ENCODE measurements at regions not wholly inside any gene's neighbourhood (a gene's known extent, or its start where the extent isn't known, plus 50 kb on each side); places are given as distances from the start of the nearest gene placed in this dataset.

DNA sequence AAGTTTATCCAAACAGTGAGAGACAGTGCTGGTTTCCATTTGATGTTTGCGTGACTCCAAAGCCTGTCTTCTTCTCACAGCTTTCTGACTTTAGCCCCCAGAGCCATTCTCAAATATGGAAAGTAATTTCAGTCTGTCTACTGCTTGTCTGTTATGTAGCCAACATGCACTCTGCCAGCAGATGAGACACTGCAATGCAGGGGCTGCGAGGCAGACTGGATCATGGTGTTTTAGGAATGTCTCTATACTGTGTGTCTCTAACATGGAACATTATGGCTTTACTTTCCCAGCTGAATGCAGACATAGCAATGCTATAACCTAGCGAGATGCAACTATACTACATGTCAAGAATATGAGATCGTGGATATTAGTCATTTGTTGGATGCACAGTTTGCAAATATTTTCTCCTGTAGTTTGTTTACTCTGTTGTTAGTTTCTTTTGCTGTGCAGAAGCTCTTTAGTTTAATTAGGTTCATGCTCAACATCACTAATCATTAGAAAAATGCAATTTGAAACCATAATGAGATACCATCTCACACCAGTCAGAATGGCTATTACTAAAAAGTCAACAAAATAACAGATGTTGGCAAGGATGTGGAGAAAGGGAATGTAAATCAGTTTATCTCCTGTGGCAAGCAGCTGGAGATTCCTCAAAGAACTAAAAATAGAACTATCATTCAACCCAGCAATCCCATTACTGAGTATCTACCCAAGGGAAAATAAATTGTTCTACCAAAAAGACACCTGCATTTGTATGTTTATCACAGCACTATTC is 235.8 kb upstream of the TMTC1 start:
- 45% methylated on average over 4 of the region's 4 CpGs for WGBS (ENCODE audit: low lambda C conversion rate, missing lambda C conversion rate)
- Histone ChIP-seq H3K4me3 (no peak overlapping the region), H3K27me3 (no peaks in the 10 kb centered on the region), H3K4me1 (ENCODE audit: insufficient read depth) (peaks cover 30% of the 10 kb centered on the region), H3K27ac (peak overlapping the region; percentile 10), H2AFZ (no peak overlapping the region), H3K4me2 (no peak overlapping the region), H3K79me2 (no peaks in the 10 kb centered on the region), H4K20me1 (ENCODE audit: insufficient read depth, poor library complexity, severe bottlenecking) (no peaks in the 10 kb centered on the region), H3K9me2 (replicated peaks; ENCODE audit: insufficient read depth) (no peaks in the 10 kb centered on the region), H3K36me3 (replicated peaks; ENCODE audit: insufficient read depth, low read depth) (no peaks in the 10 kb centered on the region), H3K9me3 (ENCODE audit: low read depth) (no peaks in the 10 kb centered on the region)
- no peak for DNase-seq (ENCODE audit: low spot score)
- TF ChIP-seq EZH2 (IDR thresholded peaks at IDR 0.05; ENCODE audit: borderline replicate concordance) (no peak), EZH2phosphoT487 (IDR thresholded peaks at IDR 0.05; ENCODE audit: low read depth, severe bottlenecking, unreplicated experiment) (no peak)
- TF ChIP-seq, protein P1, sequence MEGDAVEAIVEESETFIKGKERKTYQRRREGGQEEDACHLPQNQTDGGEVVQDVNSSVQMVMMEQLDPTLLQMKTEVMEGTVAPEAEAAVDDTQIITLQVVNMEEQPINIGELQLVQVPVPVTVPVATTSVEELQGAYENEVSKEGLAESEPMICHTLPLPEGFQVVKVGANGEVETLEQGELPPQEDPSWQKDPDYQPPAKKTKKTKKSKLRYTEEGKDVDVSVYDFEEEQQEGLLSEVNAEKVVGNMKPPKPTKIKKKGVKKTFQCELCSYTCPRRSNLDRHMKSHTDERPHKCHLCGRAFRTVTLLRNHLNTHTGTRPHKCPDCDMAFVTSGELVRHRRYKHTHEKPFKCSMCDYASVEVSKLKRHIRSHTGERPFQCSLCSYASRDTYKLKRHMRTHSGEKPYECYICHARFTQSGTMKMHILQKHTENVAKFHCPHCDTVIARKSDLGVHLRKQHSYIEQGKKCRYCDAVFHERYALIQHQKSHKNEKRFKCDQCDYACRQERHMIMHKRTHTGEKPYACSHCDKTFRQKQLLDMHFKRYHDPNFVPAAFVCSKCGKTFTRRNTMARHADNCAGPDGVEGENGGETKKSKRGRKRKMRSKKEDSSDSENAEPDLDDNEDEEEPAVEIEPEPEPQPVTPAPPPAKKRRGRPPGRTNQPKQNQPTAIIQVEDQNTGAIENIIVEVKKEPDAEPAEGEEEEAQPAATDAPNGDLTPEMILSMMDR (IDR thresholded peaks at IDR 0.05; ENCODE audit: poor library complexity), result no peak

DNA sequence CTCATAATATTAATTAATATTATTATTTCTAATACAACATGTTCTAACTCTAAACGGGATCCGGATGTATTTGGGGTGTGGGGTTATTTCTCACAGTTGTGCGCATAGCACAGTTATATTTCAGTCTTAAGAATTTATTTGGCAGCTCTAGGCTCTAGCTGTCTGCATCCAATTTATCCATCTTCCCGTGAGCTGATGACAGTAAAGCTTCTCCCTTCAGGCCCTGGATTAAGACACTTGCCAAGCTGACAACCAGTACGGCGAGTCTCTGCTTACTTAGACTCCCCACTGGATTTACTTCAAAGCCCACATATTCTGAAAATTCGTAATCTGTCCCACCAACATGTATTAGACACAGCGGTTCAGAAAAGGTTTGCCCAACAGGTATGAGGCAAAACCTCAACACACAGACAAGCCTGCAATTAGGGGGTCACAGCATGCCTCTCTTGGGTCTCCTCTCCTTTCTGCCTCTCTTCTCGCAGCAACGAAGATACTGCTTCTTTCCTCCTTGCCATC is 232.9 kb upstream of the TMTC1 start:
- H3K4me3 ChIP-seq, result no peak overlapping the region
- TF ChIP-seq EZH2phosphoT487 (IDR thresholded peaks at IDR 0.05; ENCODE audit: low read depth, severe bottlenecking, unreplicated experiment), result no peak
- TF ChIP-seq, protein P1 (IDR thresholded peaks at IDR 0.05; ENCODE audit: poor library complexity), result no peak
- no peak for TF ChIP-seq EZH2 (IDR thresholded peaks at IDR 0.05; ENCODE audit: borderline replicate concordance)

DNA sequence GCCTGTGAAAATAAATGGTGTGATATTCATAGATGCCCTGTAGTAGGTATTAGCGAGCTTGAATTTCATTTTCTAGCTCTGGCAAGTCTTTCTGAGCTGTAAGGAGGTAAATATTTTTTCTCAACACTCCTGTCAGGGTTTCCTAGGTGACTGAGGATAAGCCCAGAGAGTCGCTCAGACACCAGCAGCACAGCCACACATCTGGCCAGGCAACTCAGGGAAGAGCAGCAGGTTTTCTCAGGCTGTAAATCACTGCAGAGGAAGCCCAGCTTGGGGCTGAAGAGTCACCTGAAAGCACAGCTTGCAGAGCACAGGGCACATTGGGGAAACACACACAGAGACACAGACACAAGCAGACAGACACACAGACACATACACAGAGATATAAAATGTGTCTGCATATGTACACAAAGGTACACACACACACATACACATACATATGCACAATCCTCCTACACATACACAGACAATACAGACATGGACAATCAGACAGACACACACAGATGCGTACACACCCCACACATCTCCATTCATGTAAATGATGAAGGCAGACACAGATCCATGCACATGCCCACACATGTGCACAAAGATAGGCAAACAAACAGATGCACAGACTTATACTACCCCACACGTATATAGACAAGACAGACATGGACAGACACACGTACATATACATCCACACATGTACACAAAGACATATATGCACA is 232.0 kb upstream of the TMTC1 start:
- peaks cover 17% of the 10 kb centered on the region for H3K4me1 ChIP-seq (ENCODE audit: insufficient read depth)
- H3K9me3 ChIP-seq (ENCODE audit: low read depth), result no peaks in the 10 kb centered on the region
- H3K27ac ChIP-seq, result no peak overlapping the region
- H3K4me3 ChIP-seq, result no peak overlapping the region
- no peaks in the 10 kb centered on the region for H4K20me1 ChIP-seq (ENCODE audit: insufficient read depth, poor library complexity, severe bottlenecking)
- WGBS (ENCODE audit: low lambda C conversion rate, missing lambda C conversion rate), result 76% methylated on average over 5 of the region's 5 CpGs
- no peak overlapping the region for H2AFZ ChIP-seq
- no peaks in the 10 kb centered on the region for H3K9me2 ChIP-seq (replicated peaks; ENCODE audit: insufficient read depth)
- TF ChIP-seq, protein P1 (IDR thresholded peaks at IDR 0.05; ENCODE audit: poor library complexity), result no peak
- TF ChIP-seq EZH2 (IDR thresholded peaks at IDR 0.05; ENCODE audit: borderline replicate concordance) (no peak), EZH2phosphoT487 (IDR thresholded peaks at IDR 0.05; ENCODE audit: low read depth, severe bottlenecking, unreplicated experiment) (no peak)
- H3K4me2 ChIP-seq, result no peak overlapping the region
- H3K79me2 ChIP-seq, result no peaks in the 10 kb centered on the region
- no peaks in the 10 kb centered on the region for H3K36me3 ChIP-seq (replicated peaks; ENCODE audit: insufficient read depth, low read depth)
- H3K27me3 ChIP-seq, result no peaks in the 10 kb centered on the region
- peak; percentile 15 for DNase-seq (ENCODE audit: low spot score)

More for the DNA sequence above, 232.9 kb upstream of the TMTC1 start:
- H3K79me2 ChIP-seq, result no peaks in the 10 kb centered on the region
- no peak overlapping the region for H2AFZ ChIP-seq
- no peak for DNase-seq (ENCODE audit: low spot score)
- H3K27ac ChIP-seq, result no peak overlapping the region
- no peaks in the 10 kb centered on the region for H3K36me3 ChIP-seq (replicated peaks; ENCODE audit: insufficient read depth, low read depth)
- no peaks in the 10 kb centered on the region for H3K27me3 ChIP-seq
- H3K4me2 ChIP-seq, result no peak overlapping the region
- H4K20me1 ChIP-seq (ENCODE audit: insufficient read depth, poor library complexity, severe bottlenecking), result no peaks in the 10 kb centered on the region
- peaks cover 19% of the 10 kb centered on the region for H3K4me1 ChIP-seq (ENCODE audit: insufficient read depth)
- no peaks in the 10 kb centered on the region for H3K9me2 ChIP-seq (replicated peaks; ENCODE audit: insufficient read depth)
- H3K9me3 ChIP-seq (ENCODE audit: low read depth), result no peaks in the 10 kb centered on the region
- 79% methylated on average over 10 of the region's 10 CpGs for WGBS (ENCODE audit: low lambda C conversion rate, missing lambda C conversion rate)
